ENCODE measurements at regions not wholly inside any gene's neighbourhood (a gene's known extent, or its start where the extent isn't known, plus 50 kb on each side); places are given as distances from the start of the nearest gene placed in this dataset.
A peak's percentile ranks its signal among the peaks of the same experiment; 100 is the strongest.

DNA sequence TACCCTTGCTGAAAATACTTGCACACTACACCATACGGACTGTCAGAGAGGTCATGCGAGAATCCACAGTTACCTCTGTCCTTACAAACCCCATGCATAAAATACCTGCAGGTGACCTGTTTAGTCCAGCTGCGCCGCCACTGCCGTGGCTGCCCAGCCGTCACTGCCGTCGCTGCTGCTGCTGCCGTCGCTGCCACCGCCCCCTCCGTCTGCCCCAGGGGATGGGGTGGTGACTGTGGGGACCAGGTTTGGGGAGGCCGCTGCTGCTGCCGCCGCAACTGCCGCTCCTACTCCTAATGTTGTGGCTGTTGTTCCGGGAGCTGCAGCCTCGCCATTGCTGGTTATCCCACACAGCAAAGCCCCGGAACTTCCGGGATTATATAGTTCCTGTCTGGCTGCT, 141.8 kb upstream of the ZCCHC13 start:
- Histone ChIP-seq H3K36me3 (no peaks in the 10 kb centered on the region), H3K27me3 (no peaks in the 10 kb centered on the region), H3K4me3 (no peak overlapping the region), H3K4me1 (peaks cover 6 to 10% of the 10 kb centered on the region in 2 donors), H3K9me3 (no peaks in the 10 kb centered on the region), H3K27ac (no peak overlapping the region)
- DNase-seq (no peak), ATAC-seq (no peak)
- in situ Hi-C loops (cut with MboI; ENCODE audit: low sequenced_read_pairs in 4 of 4) (no loop called here), intact Hi-C loops (cut with DNase I; ENCODE audit: low total_unique reads) (loop anchor here (10.0 kb wide), 1 partner anchor 73 kb away; no protein-coding TSS in a partner anchor)
- TF ChIP-seq, protein P1, sequence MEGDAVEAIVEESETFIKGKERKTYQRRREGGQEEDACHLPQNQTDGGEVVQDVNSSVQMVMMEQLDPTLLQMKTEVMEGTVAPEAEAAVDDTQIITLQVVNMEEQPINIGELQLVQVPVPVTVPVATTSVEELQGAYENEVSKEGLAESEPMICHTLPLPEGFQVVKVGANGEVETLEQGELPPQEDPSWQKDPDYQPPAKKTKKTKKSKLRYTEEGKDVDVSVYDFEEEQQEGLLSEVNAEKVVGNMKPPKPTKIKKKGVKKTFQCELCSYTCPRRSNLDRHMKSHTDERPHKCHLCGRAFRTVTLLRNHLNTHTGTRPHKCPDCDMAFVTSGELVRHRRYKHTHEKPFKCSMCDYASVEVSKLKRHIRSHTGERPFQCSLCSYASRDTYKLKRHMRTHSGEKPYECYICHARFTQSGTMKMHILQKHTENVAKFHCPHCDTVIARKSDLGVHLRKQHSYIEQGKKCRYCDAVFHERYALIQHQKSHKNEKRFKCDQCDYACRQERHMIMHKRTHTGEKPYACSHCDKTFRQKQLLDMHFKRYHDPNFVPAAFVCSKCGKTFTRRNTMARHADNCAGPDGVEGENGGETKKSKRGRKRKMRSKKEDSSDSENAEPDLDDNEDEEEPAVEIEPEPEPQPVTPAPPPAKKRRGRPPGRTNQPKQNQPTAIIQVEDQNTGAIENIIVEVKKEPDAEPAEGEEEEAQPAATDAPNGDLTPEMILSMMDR (IDR thresholded peaks at IDR 0.05 in 4 of 5, conservative IDR thresholded peaks at IDR 0.05 in 1 of 5), result no peak
- no peak for TF ChIP-seq POLR2A (IDR thresholded peaks at IDR 0.05)

DNA sequence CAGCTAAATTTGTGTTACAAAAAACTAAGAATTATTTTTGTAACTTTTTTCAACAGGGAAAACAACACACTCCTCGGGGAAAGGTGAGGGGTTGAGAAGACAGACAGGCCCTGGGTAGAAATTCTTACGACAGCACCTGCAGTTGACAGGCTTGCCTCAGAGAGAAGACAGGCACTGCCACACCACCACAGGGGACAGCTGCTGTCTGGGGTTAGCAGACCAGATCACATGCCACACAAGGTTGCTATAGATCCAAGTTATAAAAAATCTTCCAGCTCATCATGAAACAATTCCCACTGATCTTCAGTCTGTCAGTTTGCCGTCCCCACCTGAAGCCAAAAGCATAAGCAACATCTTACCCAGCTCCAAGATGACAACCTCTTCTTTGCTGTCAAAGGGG, 143.2 kb upstream of the ZCCHC13 start:
- DNase-seq (peak; percentile 48 to 77), ATAC-seq (peak; percentile 82 to 93)
- in situ Hi-C loops (cut with MboI; ENCODE audit: low sequenced_read_pairs in 4 of 4) (no loop called here), intact Hi-C loops (cut with DNase I; ENCODE audit: low total_unique reads) (loop anchor here (2.0 to 10.0 kb wide), 2 partner anchors 74 to 132 kb away; no protein-coding TSS in a partner anchor)
- Histone ChIP-seq H3K4me3 (no peak overlapping the region), H3K4me1 (peaks cover 6 to 10% of the 10 kb centered on the region in 2 donors), H3K27me3 (no peaks in the 10 kb centered on the region), H3K9me3 (no peaks in the 10 kb centered on the region), H3K36me3 (no peaks in the 10 kb centered on the region), H3K27ac (peak overlapping the region; percentile 72 to 81 (median 75))
- no peak for TF ChIP-seq POLR2A (IDR thresholded peaks at IDR 0.05)
- TF ChIP-seq, protein P1 (IDR thresholded peaks at IDR 0.05 in 4 of 5, conservative IDR thresholded peaks at IDR 0.05 in 1 of 5), result no peak

DNA sequence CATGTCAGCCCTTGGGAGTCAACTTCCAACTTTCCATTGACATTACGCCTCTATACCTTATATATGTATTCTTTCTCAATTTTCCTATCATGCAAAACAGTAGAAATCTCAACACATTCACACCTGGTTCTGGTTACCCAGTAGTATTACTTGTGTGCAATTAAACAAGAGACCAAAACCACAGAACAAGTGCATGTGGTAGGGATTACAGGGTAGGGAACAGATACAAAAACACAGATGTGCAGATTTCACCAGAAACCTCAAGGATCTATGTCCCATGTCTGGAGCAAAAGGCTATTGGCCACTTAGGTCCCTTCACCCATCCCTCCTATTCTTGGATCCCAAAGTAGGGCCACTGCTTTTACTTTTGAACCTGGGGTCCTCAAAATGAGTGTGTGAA, 143.6 kb upstream of the ZCCHC13 start:
- peak overlapping the region; percentile 72 to 81 (median 75) for H3K27ac ChIP-seq

DNA sequence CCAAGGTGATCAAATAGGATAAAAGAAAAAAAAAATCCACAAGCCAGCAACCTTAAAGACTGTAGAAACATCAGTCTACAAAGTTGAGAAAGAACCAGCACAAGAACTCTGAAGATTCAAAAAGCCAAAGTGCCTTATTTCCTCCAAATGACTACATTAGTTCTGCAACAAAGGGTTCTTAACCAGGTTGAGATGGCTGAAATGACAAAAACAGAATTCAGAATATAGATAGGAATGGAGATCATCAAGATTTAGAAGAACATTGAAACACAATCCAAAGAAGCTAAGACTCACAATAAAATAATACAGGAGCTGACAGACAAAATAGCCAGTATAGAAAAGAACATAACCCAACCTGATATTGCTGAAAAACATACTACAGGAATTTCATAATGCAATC, 156.5 kb upstream of the ZCCHC13 start:
- Histone ChIP-seq H3K36me3 (no peaks in the 10 kb centered on the region), H3K27ac (no peak overlapping the region), H3K4me1 (no peaks in the 10 kb centered on the region), H3K27me3 (no peaks in the 10 kb centered on the region), H3K4me3 (no peak overlapping the region), H3K9me3 (no peaks in the 10 kb centered on the region)
- ATAC-seq (no peak), DNase-seq (no peak)
- TF ChIP-seq, protein P1 (IDR thresholded peaks at IDR 0.05 in 4 of 5, conservative IDR thresholded peaks at IDR 0.05 in 1 of 5), result no peak
- no peak for TF ChIP-seq POLR2A (IDR thresholded peaks at IDR 0.05)
- in situ Hi-C loops (cut with MboI; ENCODE audit: low sequenced_read_pairs in 4 of 4) (loop anchor here in 1 of 4 donors (25.0 kb wide), 1 partner anchor 285 kb away; the partner anchor contains the start of gene XIST), intact Hi-C loops (cut with DNase I; ENCODE audit: low total_unique reads) (no loop called here)

More for the DNA sequence above, 143.6 kb upstream of the ZCCHC13 start:
- no peaks in the 10 kb centered on the region for H3K27me3 ChIP-seq
- ATAC-seq (peak; percentile 37 to 61), DNase-seq (no peak)
- H3K4me3 ChIP-seq, result no peak overlapping the region
- H3K9me3 ChIP-seq, result no peaks in the 10 kb centered on the region
- no peaks in the 10 kb centered on the region for H3K36me3 ChIP-seq
- intact Hi-C loops (cut with DNase I; ENCODE audit: low total_unique reads), result loop anchor here (2.0 to 10.0 kb wide), 2 partner anchors 74 to 132 kb away; no protein-coding TSS in a partner anchor
- TF ChIP-seq, protein P1 (IDR thresholded peaks at IDR 0.05 in 4 of 5, conservative IDR thresholded peaks at IDR 0.05 in 1 of 5), result no peak
- no peak for TF ChIP-seq POLR2A (IDR thresholded peaks at IDR 0.05)
- in situ Hi-C loops (cut with MboI; ENCODE audit: low sequenced_read_pairs in 4 of 4), result no loop called here
- peaks cover 6 to 10% of the 10 kb centered on the region in 2 donors for H3K4me1 ChIP-seq

DNA sequence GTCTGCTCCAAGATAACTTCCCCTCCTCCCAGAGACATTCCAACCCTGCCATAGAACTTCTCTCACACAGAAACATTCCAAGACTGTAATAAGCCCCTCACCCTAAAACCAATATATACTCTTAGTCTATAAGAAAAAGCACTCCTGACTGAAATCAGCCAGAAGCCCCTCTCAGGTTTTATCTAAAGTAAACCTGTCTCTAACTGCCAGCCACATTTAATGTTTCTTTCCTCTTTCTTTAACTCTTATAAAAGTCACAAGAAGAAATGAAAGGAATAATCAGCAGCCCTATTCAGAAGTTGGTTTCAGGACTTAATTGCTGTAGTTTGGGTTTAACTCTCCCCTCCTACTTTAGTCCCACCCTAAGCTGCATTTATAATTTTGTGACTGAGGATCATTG, 165.0 kb upstream of the ZCCHC13 start:
- no peak overlapping the region for H3K4me3 ChIP-seq
- intact Hi-C loops (cut with DNase I; ENCODE audit: low total_unique reads), result loop anchor here (10.0 kb wide), 1 partner anchor 206 kb away; no protein-coding TSS in a partner anchor
- H3K27me3 ChIP-seq, result no peaks in the 10 kb centered on the region
- ATAC-seq (no peak), DNase-seq (no peak)
- H3K9me3 ChIP-seq, result no peaks in the 10 kb centered on the region
- in situ Hi-C loops (cut with MboI; ENCODE audit: low sequenced_read_pairs in 4 of 4), result loop anchor here (5.0 to 25.0 kb wide), 3 partner anchors 277 to 284 kb away; partner anchors contain the start of gene XIST (in 3 of the 4)
- TF ChIP-seq POLR2A (IDR thresholded peaks at IDR 0.05), result no peak
- TF ChIP-seq, protein P1 (IDR thresholded peaks at IDR 0.05 in 4 of 5, conservative IDR thresholded peaks at IDR 0.05 in 1 of 5), result no peak
- no peaks in the 10 kb centered on the region for H3K4me1 ChIP-seq
- H3K36me3 ChIP-seq, result no peaks in the 10 kb centered on the region
- no peak overlapping the region for H3K27ac ChIP-seq
